ENCODE measurements at regions not wholly inside any gene's neighbourhood (a gene's known extent, or its start where the extent isn't known, plus 50 kb on each side); places are given as distances from the start of the nearest gene placed in this dataset.

DNA sequence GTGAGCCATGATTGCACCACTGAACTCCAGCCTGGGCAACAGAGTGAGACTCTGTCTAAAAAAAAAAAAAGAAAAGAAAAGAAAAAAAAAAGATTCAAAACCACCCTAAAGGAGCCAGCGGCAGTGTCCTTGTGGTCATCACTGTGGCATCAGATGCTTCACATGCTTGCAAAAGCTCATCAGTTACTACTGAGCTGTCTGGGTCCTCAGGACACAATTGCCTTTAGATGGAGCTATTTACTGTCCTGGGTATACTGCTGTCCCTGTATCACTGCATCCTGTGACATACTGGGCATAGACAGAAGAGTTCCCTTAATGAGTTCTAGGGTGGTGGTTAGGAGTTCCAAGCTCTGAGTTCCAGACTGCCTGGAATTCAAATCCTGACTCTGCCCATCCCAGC lies 85.8 kb downstream of the LINGO1 start:
- TF ChIP-seq EZH2 (IDR thresholded peaks at IDR 0.05; ENCODE audit: low read depth): no peak
- TF ChIP-seq, protein P1, sequence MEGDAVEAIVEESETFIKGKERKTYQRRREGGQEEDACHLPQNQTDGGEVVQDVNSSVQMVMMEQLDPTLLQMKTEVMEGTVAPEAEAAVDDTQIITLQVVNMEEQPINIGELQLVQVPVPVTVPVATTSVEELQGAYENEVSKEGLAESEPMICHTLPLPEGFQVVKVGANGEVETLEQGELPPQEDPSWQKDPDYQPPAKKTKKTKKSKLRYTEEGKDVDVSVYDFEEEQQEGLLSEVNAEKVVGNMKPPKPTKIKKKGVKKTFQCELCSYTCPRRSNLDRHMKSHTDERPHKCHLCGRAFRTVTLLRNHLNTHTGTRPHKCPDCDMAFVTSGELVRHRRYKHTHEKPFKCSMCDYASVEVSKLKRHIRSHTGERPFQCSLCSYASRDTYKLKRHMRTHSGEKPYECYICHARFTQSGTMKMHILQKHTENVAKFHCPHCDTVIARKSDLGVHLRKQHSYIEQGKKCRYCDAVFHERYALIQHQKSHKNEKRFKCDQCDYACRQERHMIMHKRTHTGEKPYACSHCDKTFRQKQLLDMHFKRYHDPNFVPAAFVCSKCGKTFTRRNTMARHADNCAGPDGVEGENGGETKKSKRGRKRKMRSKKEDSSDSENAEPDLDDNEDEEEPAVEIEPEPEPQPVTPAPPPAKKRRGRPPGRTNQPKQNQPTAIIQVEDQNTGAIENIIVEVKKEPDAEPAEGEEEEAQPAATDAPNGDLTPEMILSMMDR (conservative IDR thresholded peaks at IDR 0.05): no peak
